ENCODE measurements at regions not wholly inside any gene's neighbourhood (a gene's known extent, or its start where the extent isn't known, plus 50 kb on each side); places are given as distances from the start of the nearest gene placed in this dataset.

GRCh38 chr21:27571706-27572105, 604.8 kb upstream of the ADAMTS5 start:
- no peak for TF ChIP-seq CTCF (IDR thresholded peaks at IDR 0.05)
- no peak for TF ChIP-seq POLR2A (IDR thresholded peaks at IDR 0.05)

Measured in suprapubic skin (tissue), 3 donors.